Right lobe of liver (tissue), 4 donors: ENCODE measurements at regions not wholly inside any gene's neighbourhood (a gene's known extent, or its start where the extent isn't known, plus 50 kb on each side); places are given as distances from the start of the nearest gene placed in this dataset.

Experiments
- POLR2A ChIP-seq: fragments of 450-650 bp; IDR thresholded peaks from one replicate; pipeline ENCODE4 v1.6.1; 2017; ENCODE audit warnings: antibody characterized with exemption, mild to moderate bottlenecking
- TF ChIP-seq, protein P1 (sequence below), 4 donors: fragments of 200-600 bp in 3 of 4; fragments of 450-650 bp in 1 of 4; IDR thresholded peaks; one replicate each; pipeline versions ENCODE4 v1.5.1 to v1.8.0; 2016 to 2022; ENCODE audit warnings: antibody characterized with exemption in 4 of 4, mild to moderate bottlenecking in 2 of 4
- donor health status: DM: no; HTN: no; CAD: no.
- donor health status: DM: no; HTN: no; CAD: no.
- donor health status: DM: no; HTN: yes; CAD: no.

GRCh38 chr14:41016213-41016612 is 590.5 kb upstream of the LRFN5 start:
- TF ChIP-seq, protein P1, sequence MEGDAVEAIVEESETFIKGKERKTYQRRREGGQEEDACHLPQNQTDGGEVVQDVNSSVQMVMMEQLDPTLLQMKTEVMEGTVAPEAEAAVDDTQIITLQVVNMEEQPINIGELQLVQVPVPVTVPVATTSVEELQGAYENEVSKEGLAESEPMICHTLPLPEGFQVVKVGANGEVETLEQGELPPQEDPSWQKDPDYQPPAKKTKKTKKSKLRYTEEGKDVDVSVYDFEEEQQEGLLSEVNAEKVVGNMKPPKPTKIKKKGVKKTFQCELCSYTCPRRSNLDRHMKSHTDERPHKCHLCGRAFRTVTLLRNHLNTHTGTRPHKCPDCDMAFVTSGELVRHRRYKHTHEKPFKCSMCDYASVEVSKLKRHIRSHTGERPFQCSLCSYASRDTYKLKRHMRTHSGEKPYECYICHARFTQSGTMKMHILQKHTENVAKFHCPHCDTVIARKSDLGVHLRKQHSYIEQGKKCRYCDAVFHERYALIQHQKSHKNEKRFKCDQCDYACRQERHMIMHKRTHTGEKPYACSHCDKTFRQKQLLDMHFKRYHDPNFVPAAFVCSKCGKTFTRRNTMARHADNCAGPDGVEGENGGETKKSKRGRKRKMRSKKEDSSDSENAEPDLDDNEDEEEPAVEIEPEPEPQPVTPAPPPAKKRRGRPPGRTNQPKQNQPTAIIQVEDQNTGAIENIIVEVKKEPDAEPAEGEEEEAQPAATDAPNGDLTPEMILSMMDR (IDR thresholded peaks at IDR 0.05), result no peak
- no peak for TF ChIP-seq POLR2A
